ENCODE measurements at regions not wholly inside any gene's neighbourhood (a gene's known extent, or its start where the extent isn't known, plus 50 kb on each side); places are given as distances from the start of the nearest gene placed in this dataset.

DNA sequence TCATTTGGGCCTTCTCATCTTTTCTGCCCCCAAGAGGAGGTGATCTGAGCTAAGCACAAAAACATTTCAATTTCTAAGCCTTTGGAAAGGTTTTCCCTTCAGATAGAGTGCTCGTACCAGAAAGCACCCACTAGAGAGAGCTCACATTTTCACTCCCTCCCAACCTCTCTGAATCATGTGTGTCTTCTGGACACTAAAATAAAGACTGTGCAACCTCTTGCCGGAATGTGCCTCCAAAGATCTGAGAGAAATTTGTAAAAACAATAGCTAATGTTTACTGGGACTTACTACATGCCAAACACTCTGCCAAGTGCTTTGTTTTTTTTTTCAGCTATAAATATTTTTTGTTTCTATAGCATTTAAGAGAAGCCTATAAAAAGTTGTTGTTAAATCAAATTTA lies 120.6 kb upstream of the LNX1 start:
- TF ChIP-seq, protein P1, sequence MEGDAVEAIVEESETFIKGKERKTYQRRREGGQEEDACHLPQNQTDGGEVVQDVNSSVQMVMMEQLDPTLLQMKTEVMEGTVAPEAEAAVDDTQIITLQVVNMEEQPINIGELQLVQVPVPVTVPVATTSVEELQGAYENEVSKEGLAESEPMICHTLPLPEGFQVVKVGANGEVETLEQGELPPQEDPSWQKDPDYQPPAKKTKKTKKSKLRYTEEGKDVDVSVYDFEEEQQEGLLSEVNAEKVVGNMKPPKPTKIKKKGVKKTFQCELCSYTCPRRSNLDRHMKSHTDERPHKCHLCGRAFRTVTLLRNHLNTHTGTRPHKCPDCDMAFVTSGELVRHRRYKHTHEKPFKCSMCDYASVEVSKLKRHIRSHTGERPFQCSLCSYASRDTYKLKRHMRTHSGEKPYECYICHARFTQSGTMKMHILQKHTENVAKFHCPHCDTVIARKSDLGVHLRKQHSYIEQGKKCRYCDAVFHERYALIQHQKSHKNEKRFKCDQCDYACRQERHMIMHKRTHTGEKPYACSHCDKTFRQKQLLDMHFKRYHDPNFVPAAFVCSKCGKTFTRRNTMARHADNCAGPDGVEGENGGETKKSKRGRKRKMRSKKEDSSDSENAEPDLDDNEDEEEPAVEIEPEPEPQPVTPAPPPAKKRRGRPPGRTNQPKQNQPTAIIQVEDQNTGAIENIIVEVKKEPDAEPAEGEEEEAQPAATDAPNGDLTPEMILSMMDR (IDR thresholded peaks at IDR 0.05; ENCODE audit: low read length) = no peak
- TF ChIP-seq EZH2 (optimal IDR thresholded peaks at IDR 0.05; ENCODE audit: low read depth, low read length) (no peak), EZH2phosphoT487 (IDR thresholded peaks at IDR 0.05; ENCODE audit: low read length) (no peak)
